GM12875 (cell line): ENCODE measurements at regions not wholly inside any gene's neighbourhood (a gene's known extent, or its start where the extent isn't known, plus 50 kb on each side); places are given as distances from the start of the nearest gene placed in this dataset.

Experiments used
- H3K4me3 ChIP-seq: one replicate; pipeline ENCODE4 v1.5.1; 2011; ENCODE audit warnings: low read depth, low read length, control low read depth
- TF ChIP-seq, protein P1 (sequence below): IDR thresholded peaks from 2 replicates; pipeline ENCODE4 v1.5.1; 2011; ENCODE audit warnings: low read depth, mild to moderate bottlenecking, control low read depth, inconsistent platforms, low read length, moderate library complexity, borderline replicate concordance; ENCODE audit not compliant: insufficient read depth

DNA sequence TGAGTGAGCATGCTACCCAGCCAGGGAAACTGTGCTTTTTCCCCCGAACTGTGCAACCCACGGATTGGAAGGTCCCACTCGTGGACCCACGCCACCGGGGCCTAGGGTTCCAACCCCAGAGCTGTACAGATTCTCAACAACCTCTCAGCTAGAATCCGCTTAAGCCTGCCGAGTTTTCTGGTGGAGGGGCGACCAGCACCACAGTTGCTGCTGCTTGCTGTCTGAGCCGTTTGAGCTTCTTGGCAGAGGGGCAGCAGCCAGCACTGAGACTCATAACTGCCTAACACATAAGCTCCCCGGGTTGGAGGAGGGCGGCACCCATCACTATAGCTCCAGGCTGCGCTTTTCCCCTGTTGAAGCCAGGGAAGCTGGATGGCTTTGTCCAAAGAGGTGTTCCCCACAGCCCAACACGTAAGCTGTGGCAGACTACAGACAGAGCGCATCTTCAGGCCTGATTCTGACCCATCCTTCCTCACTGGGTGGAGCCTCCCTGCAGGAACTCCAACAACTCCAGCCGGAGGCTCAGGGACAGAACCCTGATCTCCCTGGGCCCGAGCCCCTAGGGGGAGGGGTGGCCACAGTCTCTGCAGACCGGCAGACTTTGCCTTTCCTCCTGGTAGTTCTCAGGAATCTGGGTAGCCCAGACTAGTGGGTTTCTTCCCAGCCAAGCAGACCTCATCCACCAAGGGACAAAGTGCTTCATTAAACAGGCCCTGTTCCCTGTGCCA lies 871.6 kb downstream of the SLITRK6 start:
- TF ChIP-seq, protein P1, sequence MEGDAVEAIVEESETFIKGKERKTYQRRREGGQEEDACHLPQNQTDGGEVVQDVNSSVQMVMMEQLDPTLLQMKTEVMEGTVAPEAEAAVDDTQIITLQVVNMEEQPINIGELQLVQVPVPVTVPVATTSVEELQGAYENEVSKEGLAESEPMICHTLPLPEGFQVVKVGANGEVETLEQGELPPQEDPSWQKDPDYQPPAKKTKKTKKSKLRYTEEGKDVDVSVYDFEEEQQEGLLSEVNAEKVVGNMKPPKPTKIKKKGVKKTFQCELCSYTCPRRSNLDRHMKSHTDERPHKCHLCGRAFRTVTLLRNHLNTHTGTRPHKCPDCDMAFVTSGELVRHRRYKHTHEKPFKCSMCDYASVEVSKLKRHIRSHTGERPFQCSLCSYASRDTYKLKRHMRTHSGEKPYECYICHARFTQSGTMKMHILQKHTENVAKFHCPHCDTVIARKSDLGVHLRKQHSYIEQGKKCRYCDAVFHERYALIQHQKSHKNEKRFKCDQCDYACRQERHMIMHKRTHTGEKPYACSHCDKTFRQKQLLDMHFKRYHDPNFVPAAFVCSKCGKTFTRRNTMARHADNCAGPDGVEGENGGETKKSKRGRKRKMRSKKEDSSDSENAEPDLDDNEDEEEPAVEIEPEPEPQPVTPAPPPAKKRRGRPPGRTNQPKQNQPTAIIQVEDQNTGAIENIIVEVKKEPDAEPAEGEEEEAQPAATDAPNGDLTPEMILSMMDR, result no peak
- H3K4me3 ChIP-seq, result no peak overlapping the region

DNA sequence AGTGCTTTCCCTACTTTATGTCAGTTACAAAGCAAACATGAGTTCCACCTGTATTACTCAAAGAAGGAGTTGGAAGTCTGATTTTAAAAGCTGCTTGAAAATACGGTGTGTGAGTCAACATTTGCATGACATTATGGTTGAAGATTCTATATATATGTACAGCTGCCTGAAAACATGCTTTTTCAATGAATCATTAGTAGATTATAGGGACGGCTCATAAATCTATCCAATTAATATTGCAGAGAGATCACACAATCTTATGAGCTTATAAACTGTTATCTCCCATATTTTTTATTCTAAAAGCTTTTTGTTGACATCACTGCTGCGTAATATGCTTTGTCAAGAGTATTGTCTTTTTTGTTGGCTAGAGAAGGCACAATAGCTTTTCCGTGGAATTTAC lies 873.8 kb downstream of the SLITRK6 start:
- no peak overlapping the region for H3K4me3 ChIP-seq
- TF ChIP-seq, protein P1, result no peak

DNA sequence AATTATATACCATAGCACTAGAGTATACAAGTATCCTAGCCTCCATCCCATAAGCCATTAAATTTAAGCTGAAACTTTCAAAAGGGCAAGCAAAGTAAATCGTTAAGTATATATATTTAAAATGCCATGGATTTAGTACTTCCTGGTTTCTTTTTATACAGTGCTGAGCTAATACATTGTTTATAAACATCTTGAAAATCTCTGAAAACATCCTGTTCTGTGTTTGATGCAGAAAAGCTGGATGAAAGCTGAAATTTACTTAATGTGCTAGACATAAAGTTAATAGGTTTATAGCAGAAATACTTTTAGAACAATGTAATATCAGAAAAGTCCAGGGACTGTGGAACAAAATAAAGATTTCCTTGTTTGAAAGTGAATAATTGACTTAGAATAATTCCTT lies 875.4 kb downstream of the SLITRK6 start:
- no peak overlapping the region for H3K4me3 ChIP-seq
- TF ChIP-seq, protein P1, result no peak

DNA sequence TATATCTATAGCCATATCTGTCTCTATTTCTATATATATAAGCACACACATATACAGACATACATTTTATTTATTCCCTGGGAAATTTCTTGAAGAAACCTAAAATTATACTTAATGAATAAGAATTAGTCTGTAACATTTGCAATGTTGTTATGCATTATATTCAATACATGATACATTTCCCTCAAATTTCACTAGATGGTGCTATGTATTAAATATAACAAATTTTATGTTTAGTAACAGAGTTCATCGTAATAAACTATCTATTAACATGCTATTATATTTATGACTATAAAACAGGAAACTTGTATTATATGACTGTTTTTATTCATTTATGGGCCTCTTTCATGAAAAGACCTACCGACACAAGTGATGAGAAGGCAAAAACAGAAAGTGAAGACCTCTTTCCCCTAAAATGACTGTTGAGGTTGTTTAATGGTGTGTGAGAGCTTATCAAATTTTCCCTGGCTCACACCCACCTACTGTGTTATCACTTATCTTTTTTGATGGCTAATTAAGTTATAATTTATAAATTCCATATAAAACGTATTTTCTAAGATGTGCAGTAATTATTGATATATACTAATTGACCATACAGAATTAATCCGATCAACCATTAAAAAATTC lies 881.9 kb downstream of the SLITRK6 start:
- TF ChIP-seq, protein P1, result no peak

DNA sequence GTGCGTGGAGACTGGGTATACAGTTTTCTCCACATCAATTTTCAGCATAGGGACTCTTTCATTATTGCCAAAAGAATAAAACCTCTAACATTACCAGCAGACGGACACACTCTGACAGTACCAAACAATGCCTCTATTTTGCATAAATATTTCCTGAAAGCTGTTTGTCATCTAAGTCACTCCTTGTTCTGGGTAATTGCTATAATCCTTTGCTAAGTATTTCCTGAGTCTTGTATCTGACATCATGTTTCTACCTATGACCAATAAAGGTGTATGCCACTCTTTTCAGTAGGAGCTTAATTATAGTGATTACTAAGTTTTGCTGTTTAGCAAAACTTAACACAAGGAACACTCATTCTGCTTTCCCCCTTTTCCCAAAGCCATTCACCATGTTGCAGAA lies 886.5 kb downstream of the SLITRK6 start:
- TF ChIP-seq, protein P1, result no peak
- H3K4me3 ChIP-seq, result no peak overlapping the region

More for the DNA sequence above, 881.9 kb downstream of the SLITRK6 start:
- no peak overlapping the region for H3K4me3 ChIP-seq

DNA sequence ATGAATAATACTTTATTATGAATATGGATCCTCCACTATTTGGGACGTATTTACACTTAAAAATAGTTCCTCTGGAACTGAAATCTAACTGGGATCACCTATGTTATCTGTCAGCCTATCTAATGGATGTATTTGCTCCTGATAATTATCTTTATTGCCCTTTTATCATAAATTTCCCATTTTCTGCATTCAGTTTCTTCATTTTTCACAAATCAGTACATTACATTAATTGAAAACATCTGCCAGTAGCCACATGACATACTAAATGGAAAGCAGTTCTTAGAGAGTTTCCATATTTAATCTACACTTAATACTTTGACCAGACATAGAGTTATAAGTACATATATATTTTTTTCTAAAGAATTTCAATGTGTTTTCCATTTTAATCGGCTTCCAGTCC lies 888.8 kb downstream of the SLITRK6 start:
- TF ChIP-seq, protein P1, result no peak
- no peak overlapping the region for H3K4me3 ChIP-seq

DNA sequence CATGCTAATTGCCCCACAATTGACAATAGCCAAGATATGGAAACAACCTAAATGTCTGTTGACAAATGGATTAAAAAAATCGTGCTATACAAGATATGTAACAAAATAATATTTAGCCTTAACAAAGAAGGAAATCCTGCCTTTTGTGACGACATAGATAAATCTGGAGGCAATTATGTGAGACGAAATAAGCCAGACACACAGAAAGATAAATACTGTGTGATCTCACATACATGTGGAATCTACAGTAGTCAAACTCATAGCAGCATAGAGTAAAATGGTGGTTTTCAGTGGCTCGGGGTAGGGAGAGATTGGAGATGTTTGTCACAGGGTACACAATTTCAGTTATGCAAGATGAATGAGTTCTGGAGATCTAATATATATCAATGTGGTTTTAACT lies 895.8 kb downstream of the SLITRK6 start:
- TF ChIP-seq, protein P1, result no peak
- H3K4me3 ChIP-seq, result no peak overlapping the region
